GM19395 (cell line): ENCODE measurements at regions not wholly inside any gene's neighbourhood (a gene's known extent, or its start where the extent isn't known, plus 50 kb on each side); places are given as distances from the start of the nearest gene placed in this dataset.
"Not testable (repeated sequence)": the region's sequence is repeated elsewhere in the genome, so short reads cannot be mapped to it uniquely, and the experiment has no call there.

Experiments
- ATAC-seq: cut with Tn5 transposase; IDR thresholded peaks from one replicate; pipeline ENCODE4 v1.9.1; 2021; ENCODE audit warnings: mild to moderate bottlenecking, moderate library complexity; ENCODE audit not compliant: unreplicated experiment

- ATAC-seq = no peak
These were observed 205.9 kb upstream of the ECI2 start for GRCh38 chr6:4341078-4341797.

- no peak for ATAC-seq
These were observed 205.2 kb upstream of the ECI2 start for GRCh38 chr6:4340544-4340943.

DNA sequence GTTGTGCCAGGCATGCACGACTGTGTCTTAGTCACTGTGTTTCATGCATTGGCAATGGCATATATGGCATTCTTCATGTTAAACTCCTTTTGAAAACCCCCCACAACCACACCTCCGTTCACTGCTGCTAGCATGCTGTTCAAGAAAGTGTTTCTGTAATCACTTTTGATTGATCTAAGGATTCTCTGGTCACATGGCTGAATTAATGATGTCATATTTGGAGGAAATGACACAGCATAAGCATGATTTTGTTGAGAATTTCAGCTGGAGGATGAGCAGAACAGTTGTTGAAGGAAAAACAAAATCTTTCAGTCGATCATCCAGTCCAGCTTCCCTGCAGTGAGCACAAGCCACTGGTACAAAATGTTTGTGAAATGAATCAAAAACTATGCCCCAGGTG, 203.5 kb upstream of the ECI2 start:
- no peak for ATAC-seq

DNA sequence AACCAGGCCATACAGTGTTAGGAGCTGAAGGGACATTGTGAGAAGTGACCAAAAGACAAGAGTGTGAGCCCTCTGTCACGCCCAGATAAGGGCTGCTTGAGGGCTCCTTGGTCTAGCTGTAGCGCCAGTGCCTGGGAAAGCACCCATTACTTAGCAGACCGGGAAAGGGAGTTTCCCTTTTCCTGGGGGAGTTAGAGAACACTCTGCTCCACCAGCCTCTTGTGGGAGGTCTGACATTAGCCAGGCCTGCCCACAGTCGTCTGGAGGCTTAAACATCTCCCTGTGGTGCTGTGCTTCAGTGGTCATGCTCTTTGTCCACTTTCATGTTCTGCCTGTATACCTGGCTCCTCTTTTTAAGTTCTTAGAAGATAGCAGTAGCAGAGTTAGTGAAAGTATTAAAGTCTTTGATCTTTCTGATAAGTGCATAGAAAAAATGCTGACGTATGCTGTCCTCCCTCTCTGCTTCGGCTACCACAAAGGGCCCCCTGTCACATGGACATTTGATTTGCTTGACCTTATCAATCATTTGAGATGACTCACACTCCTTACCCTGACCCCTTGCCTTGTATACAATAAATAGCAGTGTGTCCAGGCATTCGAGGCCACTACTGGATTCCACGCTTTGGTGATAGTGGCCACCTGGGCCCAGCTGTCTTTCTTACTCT, 201.5 kb upstream of the ECI2 start:
- no peak for ATAC-seq

DNA sequence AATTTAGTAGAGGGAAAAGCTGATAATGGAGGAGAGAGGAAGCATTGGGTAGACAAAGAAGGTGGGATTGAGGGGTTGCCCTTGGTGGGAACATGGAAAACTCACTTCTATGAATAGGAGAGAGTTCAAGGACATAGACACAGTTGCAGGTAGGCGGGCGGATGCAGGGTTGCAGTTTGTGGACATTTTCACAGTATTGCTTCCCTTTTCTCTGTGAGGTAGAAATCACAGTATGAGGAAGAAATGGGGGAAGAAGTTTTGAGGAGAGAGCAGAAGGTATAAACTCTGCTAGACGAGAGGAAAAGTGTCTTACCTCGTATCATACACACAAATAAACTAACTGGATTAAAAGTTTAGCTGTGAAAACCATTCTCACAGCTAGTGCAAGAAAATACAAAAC, 200.7 kb upstream of the ECI2 start:
- no peak for ATAC-seq

- ATAC-seq = not testable (repeated sequence)
These were observed 198.9 kb upstream of the ECI2 start for GRCh38 chr6:4334158-4334740.

DNA sequence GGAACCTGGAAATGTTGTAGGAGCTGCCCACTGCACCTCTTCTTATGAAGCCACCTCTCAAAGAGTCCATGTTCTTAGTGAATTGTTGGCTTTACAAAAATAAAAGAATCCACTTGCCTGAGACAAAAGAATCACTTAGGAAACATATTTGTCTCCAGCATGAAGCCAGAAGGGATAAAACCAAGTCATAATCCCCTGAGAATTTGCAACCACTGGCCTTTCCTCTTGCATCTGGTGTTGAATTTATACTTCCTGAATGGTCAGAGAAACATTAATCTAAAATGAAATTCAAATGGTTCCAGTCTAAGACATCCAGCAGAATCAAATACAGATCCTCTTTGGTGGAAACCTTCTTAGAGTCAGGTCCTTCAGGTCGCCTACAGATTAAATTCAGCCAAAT, 192.5 kb upstream of the ECI2 start:
- ATAC-seq = no peak

DNA sequence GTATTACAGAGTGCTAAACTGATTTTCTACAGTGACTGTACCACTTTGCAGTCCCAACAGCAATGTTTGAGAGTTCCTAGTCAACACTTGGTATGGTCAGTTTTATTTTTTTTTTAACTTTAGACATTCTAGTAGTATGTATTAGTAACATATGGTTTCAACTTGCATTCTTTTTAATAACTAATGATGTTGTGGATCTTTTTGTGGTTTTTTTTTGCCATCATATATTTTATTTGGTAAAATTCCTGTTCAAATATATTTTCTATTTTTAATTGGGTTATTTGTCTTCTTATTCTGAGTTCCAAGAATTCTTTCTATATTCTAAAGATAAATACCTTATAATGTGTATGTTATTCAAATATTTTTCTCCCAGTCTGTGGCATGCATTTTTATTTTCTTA, 189.4 kb upstream of the ECI2 start:
- ATAC-seq = no peak

GRCh38 chr6:4323322-4323721, 187.9 kb upstream of the ECI2 start:
- no peak for ATAC-seq

GRCh38 chr6:4322846-4323309, 187.5 kb upstream of the ECI2 start:
- no peak for ATAC-seq

GRCh38 chr6:4322134-4322845, 186.9 kb upstream of the ECI2 start:
- ATAC-seq = no peak

DNA sequence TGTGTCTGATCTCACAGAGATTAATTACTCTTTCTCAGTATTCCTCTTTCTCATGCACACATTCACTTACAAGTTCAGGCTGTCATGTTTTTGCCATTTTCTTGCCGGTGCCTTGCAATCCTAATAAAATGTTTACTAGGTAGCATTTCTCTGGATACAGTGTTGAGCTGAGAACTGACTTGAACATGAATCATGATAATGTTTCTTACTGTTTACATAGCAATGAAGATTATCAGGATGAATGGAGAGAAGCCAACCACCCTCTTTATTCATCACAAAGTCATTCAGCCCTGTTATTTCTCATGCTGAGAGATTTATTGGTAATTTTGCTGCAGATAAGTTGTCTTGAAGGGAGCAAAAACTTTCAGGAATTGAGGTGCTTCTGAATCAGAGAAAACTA, 185.5 kb upstream of the ECI2 start:
- no peak for ATAC-seq

DNA sequence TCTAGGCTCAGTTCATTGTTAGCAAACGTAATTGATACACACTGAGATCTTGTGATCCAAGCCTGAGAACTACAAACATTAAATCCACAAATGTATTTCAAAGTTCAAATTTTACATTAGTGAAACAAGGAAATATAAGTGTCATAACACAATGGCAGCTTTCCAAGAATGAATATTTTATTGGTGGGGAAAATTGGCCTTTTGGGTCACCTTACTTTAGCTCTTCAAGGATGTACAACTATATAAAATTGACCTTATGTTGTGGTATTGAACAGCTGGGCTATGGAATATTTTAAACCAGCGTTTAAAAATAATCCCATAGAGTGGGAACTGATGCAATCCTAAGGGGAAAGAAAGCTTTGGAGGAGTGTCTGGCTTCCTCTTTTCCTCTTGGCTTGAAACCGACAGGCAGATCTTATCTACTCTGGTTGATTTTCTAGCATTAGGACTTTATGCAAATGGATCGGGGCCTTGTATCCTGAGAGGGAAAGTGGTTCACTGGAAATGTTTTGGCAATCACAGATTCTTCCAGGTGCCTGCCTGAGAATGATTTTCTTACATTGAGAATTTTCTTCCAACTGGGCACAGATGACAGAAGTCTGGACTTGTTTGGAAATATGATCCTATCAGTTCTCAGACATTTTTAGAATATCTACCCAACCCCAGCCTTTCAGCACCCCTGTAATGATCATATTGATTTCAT, 184.8 kb upstream of the ECI2 start:
- ATAC-seq = no peak

DNA sequence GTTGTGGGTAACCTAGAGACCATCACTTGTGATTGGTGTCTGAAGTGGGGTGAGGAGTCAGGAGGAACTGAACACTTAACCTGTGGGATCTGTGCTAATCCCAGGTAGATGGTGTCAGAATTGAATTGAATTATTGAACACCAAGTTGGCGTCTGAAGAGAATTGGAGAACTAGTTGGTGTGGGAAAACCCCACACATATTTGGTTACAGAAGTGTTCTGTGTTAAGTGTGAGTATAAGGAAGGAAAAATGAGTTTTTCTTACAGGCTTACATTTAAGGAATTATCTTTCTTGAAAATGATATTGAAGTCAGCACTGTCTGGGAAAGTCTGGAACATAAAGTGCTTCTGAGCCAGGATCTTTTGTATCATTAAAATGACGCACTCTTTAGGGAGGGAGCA, 182.9 kb upstream of the ECI2 start:
- no peak for ATAC-seq

DNA sequence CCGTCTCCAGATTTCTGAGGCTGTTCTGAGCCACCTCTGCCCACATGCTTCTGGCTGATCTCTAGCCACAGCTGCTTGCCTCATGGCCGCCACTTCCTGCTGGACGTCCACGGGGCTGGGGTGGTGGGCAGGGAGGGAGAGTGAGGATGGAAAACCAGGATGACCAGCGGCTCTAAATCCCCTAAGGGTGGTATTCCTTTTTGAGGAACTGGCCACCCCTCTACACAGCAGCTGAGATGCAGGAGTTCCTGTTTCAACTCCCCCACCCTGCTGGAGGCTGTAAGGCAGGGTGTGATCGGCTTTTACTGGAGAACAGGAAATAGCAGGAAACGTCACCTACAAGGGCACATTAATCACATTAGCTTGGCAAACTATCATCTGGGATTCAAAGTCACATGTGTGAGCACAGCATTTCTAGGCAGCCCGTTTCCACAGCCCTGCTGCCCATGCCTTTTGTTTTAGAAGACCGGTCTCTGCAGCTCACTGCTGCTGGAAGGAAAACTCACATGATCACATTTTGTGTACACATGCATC, 181.6 kb upstream of the ECI2 start:
- no peak for ATAC-seq

DNA sequence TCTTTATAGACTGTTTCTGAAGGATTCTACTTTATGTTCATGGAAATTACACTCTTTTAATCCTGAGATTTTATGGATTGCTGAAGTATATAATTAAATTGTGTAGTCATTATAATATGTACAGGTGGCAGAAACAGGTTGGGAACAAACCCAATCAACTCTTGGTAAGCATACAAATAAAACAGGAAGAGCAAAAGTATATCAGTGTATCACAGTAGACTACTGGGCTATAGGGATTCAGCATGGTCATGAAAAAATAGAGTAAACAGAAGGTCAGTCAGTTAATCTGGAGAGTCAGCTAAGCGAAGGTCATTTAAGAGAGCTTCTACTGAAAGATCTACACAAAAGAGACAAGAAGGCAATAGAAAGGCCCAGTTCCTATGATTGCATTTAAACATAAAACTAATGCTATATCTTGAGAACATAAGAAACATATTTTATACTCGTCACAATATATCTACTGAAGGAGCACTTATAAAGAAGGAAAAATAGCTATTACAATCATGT, 178.9 kb upstream of the ECI2 start:
- ATAC-seq = no peak

DNA sequence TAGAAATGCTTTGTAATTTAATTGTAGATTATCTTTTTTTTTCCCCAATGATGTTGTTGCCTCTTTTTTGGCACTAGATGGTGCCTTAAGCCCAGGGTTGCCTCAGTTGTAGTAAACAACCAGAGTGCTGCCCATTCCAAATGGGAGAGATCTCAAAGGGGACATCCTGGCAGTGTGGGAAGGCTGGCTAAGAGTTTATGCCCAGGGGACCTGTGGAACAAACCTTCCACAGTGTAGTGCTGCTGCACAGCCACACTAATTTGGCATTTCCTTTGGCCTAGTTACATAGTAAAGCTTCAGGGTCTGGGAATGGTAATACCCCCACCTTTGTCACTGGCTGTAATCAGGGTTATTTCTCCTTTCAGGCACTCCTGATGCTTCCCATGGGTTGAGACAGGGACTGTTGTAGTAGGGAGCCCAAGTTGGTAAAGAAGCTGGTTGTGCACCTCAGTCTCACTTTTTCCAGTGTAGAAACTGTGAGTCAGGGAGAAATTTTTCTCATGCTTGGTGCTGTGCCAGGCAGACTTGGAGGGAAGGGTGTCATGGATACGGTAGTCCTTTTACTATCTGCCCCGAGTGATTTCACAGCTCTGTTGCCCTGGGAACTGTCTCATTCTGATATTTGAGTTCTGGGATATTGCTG, 177.8 kb upstream of the ECI2 start:
- ATAC-seq = no peak

DNA sequence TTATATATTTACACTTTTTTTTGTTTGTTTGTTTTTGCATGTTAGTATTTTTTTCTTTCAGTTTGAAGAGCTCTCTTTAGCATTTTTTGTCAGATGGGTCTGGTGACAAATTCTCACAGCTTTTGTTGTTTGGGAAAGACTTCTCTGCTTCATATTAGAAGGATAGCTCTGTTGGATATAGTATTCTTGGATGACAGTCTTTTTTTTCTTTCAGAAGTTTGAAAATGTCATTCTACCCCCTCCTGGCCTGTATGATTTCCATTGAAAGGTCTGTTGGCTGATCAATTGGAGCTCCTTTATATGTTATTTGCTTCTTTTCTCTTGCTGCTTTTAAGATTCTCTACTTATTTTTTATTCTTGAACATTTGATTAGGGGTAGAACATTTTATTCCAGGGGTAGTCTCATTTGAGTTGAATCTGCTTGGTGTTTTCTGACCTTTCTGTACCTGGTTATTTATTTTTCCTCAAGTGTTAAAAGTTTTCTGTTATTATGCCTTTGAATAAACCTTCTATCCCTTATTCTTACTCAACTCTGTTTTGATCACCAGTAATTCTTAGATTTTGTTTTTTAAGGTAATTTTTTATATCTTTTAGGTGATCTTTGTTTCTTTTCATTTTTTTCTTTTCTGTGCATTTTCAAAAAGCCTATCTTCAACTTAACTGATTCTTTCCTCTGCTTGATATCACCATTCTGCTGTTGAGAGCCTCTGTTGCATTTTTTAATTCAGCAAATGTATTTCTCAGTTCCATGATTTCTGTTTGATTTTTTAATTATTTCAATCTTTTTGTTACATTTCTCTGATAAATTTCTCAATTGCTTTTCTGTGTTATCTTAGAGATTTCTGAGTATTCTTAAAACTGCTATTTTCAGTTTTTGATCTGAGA, 176.8 kb upstream of the ECI2 start:
- ATAC-seq = no peak

- no peak for ATAC-seq
These were observed 174.2 kb upstream of the ECI2 start for GRCh38 chr6:4309540-4309939.
